ENCODE measurements at regions not wholly inside any gene's neighbourhood (a gene's known extent, or its start where the extent isn't known, plus 50 kb on each side); places are given as distances from the start of the nearest gene placed in this dataset.
A peak's percentile ranks its signal among the peaks of the same experiment; 100 is the strongest.

GRCh38 chr15:81942157-81942556, 103.7 kb downstream of the MEX3B start (continued):
- TF ChIP-seq, protein P1, sequence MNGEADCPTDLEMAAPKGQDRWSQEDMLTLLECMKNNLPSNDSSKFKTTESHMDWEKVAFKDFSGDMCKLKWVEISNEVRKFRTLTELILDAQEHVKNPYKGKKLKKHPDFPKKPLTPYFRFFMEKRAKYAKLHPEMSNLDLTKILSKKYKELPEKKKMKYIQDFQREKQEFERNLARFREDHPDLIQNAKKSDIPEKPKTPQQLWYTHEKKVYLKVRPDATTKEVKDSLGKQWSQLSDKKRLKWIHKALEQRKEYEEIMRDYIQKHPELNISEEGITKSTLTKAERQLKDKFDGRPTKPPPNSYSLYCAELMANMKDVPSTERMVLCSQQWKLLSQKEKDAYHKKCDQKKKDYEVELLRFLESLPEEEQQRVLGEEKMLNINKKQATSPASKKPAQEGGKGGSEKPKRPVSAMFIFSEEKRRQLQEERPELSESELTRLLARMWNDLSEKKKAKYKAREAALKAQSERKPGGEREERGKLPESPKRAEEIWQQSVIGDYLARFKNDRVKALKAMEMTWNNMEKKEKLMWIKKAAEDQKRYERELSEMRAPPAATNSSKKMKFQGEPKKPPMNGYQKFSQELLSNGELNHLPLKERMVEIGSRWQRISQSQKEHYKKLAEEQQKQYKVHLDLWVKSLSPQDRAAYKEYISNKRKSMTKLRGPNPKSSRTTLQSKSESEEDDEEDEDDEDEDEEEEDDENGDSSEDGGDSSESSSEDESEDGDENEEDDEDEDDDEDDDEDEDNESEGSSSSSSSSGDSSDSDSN (IDR thresholded peaks at IDR 0.05; ENCODE audit: borderline replicate concordance in 1 of 2, low read depth in 2 of 2, low read length in 2 of 2) = no peak
- TF ChIP-seq, protein P2, sequence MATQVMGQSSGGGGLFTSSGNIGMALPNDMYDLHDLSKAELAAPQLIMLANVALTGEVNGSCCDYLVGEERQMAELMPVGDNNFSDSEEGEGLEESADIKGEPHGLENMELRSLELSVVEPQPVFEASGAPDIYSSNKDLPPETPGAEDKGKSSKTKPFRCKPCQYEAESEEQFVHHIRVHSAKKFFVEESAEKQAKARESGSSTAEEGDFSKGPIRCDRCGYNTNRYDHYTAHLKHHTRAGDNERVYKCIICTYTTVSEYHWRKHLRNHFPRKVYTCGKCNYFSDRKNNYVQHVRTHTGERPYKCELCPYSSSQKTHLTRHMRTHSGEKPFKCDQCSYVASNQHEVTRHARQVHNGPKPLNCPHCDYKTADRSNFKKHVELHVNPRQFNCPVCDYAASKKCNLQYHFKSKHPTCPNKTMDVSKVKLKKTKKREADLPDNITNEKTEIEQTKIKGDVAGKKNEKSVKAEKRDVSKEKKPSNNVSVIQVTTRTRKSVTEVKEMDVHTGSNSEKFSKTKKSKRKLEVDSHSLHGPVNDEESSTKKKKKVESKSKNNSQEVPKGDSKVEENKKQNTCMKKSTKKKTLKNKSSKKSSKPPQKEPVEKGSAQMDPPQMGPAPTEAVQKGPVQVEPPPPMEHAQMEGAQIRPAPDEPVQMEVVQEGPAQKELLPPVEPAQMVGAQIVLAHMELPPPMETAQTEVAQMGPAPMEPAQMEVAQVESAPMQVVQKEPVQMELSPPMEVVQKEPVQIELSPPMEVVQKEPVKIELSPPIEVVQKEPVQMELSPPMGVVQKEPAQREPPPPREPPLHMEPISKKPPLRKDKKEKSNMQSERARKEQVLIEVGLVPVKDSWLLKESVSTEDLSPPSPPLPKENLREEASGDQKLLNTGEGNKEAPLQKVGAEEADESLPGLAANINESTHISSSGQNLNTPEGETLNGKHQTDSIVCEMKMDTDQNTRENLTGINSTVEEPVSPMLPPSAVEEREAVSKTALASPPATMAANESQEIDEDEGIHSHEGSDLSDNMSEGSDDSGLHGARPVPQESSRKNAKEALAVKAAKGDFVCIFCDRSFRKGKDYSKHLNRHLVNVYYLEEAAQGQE (IDR thresholded peaks at IDR 0.05; ENCODE audit: borderline replicate concordance) = peak; percentile 11; the same call in 1 of the 2 replicates
- TF ChIP-seq, protein P2 (CRISPR knock-in tag; IDR thresholded peaks at IDR 0.05; ENCODE audit: low read depth) = no peak
- TF ChIP-seq, protein P3, sequence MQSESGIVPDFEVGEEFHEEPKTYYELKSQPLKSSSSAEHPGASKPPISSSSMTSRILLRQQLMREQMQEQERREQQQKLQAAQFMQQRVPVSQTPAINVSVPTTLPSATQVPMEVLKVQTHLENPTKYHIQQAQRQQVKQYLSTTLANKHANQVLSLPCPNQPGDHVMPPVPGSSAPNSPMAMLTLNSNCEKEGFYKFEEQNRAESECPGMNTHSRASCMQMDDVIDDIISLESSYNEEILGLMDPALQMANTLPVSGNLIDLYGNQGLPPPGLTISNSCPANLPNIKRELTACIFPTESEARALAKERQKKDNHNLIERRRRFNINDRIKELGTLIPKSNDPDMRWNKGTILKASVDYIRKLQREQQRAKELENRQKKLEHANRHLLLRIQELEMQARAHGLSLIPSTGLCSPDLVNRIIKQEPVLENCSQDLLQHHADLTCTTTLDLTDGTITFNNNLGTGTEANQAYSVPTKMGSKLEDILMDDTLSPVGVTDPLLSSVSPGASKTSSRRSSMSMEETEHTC (IDR thresholded peaks at IDR 0.05) = no peak
- no peak for TF ChIP-seq ILK (tag; IDR thresholded peaks at IDR 0.05; ENCODE audit: borderline replicate concordance, low read depth)
- TF ChIP-seq, protein P4, sequence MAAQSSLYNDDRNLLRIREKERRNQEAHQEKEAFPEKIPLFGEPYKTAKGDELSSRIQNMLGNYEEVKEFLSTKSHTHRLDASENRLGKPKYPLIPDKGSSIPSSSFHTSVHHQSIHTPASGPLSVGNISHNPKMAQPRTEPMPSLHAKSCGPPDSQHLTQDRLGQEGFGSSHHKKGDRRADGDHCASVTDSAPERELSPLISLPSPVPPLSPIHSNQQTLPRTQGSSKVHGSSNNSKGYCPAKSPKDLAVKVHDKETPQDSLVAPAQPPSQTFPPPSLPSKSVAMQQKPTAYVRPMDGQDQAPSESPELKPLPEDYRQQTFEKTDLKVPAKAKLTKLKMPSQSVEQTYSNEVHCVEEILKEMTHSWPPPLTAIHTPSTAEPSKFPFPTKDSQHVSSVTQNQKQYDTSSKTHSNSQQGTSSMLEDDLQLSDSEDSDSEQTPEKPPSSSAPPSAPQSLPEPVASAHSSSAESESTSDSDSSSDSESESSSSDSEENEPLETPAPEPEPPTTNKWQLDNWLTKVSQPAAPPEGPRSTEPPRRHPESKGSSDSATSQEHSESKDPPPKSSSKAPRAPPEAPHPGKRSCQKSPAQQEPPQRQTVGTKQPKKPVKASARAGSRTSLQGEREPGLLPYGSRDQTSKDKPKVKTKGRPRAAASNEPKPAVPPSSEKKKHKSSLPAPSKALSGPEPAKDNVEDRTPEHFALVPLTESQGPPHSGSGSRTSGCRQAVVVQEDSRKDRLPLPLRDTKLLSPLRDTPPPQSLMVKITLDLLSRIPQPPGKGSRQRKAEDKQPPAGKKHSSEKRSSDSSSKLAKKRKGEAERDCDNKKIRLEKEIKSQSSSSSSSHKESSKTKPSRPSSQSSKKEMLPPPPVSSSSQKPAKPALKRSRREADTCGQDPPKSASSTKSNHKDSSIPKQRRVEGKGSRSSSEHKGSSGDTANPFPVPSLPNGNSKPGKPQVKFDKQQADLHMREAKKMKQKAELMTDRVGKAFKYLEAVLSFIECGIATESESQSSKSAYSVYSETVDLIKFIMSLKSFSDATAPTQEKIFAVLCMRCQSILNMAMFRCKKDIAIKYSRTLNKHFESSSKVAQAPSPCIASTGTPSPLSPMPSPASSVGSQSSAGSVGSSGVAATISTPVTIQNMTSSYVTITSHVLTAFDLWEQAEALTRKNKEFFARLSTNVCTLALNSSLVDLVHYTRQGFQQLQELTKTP (IDR thresholded peaks at IDR 0.05; ENCODE audit: low read depth in 1 of 2, partially characterized antibody in 2 of 2) = no peak
- no peak for TF ChIP-seq ZNF324 (CRISPR knock-in tag; IDR thresholded peaks at IDR 0.05)
- no peak for TF ChIP-seq RNF219 (CRISPR knock-in tag; IDR thresholded peaks at IDR 0.05)
